ENCODE measurements at regions not wholly inside any gene's neighbourhood (a gene's known extent, or its start where the extent isn't known, plus 50 kb on each side); places are given as distances from the start of the nearest gene placed in this dataset.
A peak's percentile ranks its signal among the peaks of the same experiment; 100 is the strongest.
"Not testable (repeated sequence)": the region's sequence is repeated elsewhere in the genome, so short reads cannot be mapped to it uniquely, and the experiment has no call there.

- Mint-ChIP-seq H3K27me3 (ENCODE audit: low read depth) (no peaks in the 10 kb centered on the region), H3K36me3 (no peaks in the 10 kb centered on the region)
Measured at GRCh38 chr18:65671621-65672415, 79.0 kb upstream of the CDH7 start.

GRCh38 chr18:65670145-65670544 is 80.7 kb upstream of the CDH7 start:
- CTCF ChIA-PET; DNase-seq (ENCODE audit: low spot score); H3K27ac Mint-ChIP-seq; H3K4me1 Mint-ChIP-seq; H3K4me3 Mint-ChIP-seq; POLR2A ChIA-PET; ATAC-seq; H3K9me3 Mint-ChIP-seq; H3K27me3 Mint-ChIP-seq (ENCODE audit: low read depth); H3K36me3 Mint-ChIP-seq: not testable (repeated sequence)
- TF ChIP-seq HMGA2 (CRISPR knock-in tag; IDR thresholded peaks at IDR 0.05): peak; percentile 91

More at GRCh38 chr18:65671621-65672415, 79.0 kb upstream of the CDH7 start:
- no peaks in the 10 kb centered on the region for H3K9me3 Mint-ChIP-seq
- ATAC-seq: no peak
- CTCF ChIA-PET: no interaction called here
- no peaks in the 10 kb centered on the region for H3K4me1 Mint-ChIP-seq
- POLR2A ChIA-PET: no interaction called here
- no peak overlapping the region for H3K27ac Mint-ChIP-seq
- DNase-seq (ENCODE audit: low spot score): no peak
- TF ChIP-seq FOXP1 (CRISPR knock-in tag; IDR thresholded peaks at IDR 0.05; ENCODE audit: borderline replicate concordance): no peak
- H3K4me3 Mint-ChIP-seq: no peak overlapping the region

GRCh38 chr18:65661391-65661790 is 89.4 kb upstream of the CDH7 start:
- 0 out of 2 replicates have a peak, but pooled peaks cover 5% of the 10 kb centered on the region for H3K9me3 Mint-ChIP-seq
- TF ChIP-seq ATF1 (CRISPR knock-in tag; IDR thresholded peaks at IDR 0.05) (no peak), ZMAT4 (CRISPR knock-in tag; IDR thresholded peaks at IDR 0.05) (no peak), ZNF317 (CRISPR knock-in tag; IDR thresholded peaks at IDR 0.05; ENCODE audit: borderline replicate concordance, low read depth) (no peak), ZNF263 (CRISPR knock-in tag; IDR thresholded peaks at IDR 0.05; ENCODE audit: low read depth) (no peak)
- H3K27ac Mint-ChIP-seq: no peak overlapping the region
- H3K4me3 Mint-ChIP-seq: no peak overlapping the region
- no peaks in the 10 kb centered on the region; the same call in 1 of the 2 replicates for H3K27me3 Mint-ChIP-seq (ENCODE audit: low read depth)
- peaks cover 14% of the 10 kb centered on the region for H3K4me1 Mint-ChIP-seq
- no peak for DNase-seq (ENCODE audit: low spot score)
- no peaks in the 10 kb centered on the region for H3K36me3 Mint-ChIP-seq
- no peak for ATAC-seq
- CTCF ChIA-PET: no interaction called here
- POLR2A ChIA-PET: no interaction called here

GRCh38 chr18:65659912-65660311 is 90.9 kb upstream of the CDH7 start:
- no peak overlapping the region for H3K27ac Mint-ChIP-seq

DNA sequence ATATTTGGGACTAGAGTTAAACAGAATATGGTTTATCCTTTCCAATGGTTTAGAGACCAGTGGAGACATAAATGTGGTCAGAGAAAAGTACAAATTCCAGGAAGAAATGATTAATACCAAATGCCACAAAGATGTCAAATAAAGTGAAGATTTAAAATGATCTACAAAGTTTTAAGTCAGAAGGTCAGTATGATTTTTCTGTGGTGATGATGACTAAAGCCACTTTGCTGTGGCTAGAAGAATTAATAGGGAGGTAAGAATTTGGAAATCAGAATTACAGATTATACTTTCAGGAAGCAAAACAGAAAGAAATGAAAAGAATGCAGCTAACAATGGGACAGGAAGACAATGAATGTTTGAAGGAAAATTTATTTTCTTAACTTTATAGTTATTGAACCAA is 91.5 kb upstream of the CDH7 start:
- ChIA-PET CTCF (interaction anchor here (1.4 kb wide), 1 partner anchor 7 kb away, joined by 3 read pairs; no protein-coding TSS in a partner anchor), POLR2A (no interaction called here)
- H3K4me1 Mint-ChIP-seq: peaks cover 17% of the 10 kb centered on the region
- DNase-seq (ENCODE audit: low spot score): no peak
- H3K4me3 Mint-ChIP-seq: no peak overlapping the region
- H3K27ac Mint-ChIP-seq: no peak overlapping the region
- H3K27me3 Mint-ChIP-seq (ENCODE audit: low read depth): no peaks in the 10 kb centered on the region; the same call in 1 of the 2 replicates
- H3K9me3 Mint-ChIP-seq: 0 out of 2 replicates have a peak, but pooled peaks cover 5% of the 10 kb centered on the region
- H3K36me3 Mint-ChIP-seq: no peaks in the 10 kb centered on the region
- ATAC-seq: no peak
- TF ChIP-seq GABPB1 (CRISPR knock-in tag; IDR thresholded peaks at IDR 0.05) (no peak), ZNF416 (CRISPR knock-in tag; IDR thresholded peaks at IDR 0.05) (no peak), OVOL2 (CRISPR knock-in tag; IDR thresholded peaks at IDR 0.05; ENCODE audit: borderline replicate concordance) (no peak), ZNF138 (CRISPR knock-in tag; conservative IDR thresholded peaks at IDR 0.05) (no peak), ZNF396 (CRISPR knock-in tag; IDR thresholded peaks at IDR 0.05; ENCODE audit: borderline replicate concordance) (no peak), NR1H2 (CRISPR knock-in tag; IDR thresholded peaks at IDR 0.05) (no peak), JAZF1 (CRISPR knock-in tag; IDR thresholded peaks at IDR 0.05) (no peak), PRRX2 (CRISPR knock-in tag; IDR thresholded peaks at IDR 0.05) (no peak), ZNF423 (CRISPR knock-in tag; IDR thresholded peaks at IDR 0.05) (no peak)
- TF ChIP-seq, protein P1, sequence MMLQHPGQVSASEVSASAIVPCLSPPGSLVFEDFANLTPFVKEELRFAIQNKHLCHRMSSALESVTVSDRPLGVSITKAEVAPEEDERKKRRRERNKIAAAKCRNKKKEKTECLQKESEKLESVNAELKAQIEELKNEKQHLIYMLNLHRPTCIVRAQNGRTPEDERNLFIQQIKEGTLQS (CRISPR knock-in tag; conservative IDR thresholded peaks at IDR 0.05): no peak
- TF ChIP-seq, protein P2, sequence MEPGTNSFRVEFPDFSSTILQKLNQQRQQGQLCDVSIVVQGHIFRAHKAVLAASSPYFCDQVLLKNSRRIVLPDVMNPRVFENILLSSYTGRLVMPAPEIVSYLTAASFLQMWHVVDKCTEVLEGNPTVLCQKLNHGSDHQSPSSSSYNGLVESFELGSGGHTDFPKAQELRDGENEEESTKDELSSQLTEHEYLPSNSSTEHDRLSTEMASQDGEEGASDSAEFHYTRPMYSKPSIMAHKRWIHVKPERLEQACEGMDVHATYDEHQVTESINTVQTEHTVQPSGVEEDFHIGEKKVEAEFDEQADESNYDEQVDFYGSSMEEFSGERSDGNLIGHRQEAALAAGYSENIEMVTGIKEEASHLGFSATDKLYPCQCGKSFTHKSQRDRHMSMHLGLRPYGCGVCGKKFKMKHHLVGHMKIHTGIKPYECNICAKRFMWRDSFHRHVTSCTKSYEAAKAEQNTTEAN (CRISPR knock-in tag; IDR thresholded peaks at IDR 0.05): no peak

More at GRCh38 chr18:65659912-65660311, 90.9 kb upstream of the CDH7 start:
- Mint-ChIP-seq H3K36me3 (no peaks in the 10 kb centered on the region), H3K9me3 (0 out of 2 replicates have a peak, but pooled peaks cover 5% of the 10 kb centered on the region), H3K4me1 (peaks cover 17% of the 10 kb centered on the region), H3K27me3 (ENCODE audit: low read depth) (no peaks in the 10 kb centered on the region; the same call in 1 of the 2 replicates), H3K4me3 (no peak overlapping the region)
- DNase-seq (ENCODE audit: low spot score) (no peak), ATAC-seq (no peak)
- TF ChIP-seq CDX4 (CRISPR knock-in tag; IDR thresholded peaks at IDR 0.05; ENCODE audit: borderline replicate concordance) (no peak), ZNF121 (CRISPR knock-in tag; IDR thresholded peaks at IDR 0.05) (no peak), ESRRA (CRISPR knock-in tag; IDR thresholded peaks at IDR 0.05; ENCODE audit: borderline replicate concordance) (no peak)
- TF ChIP-seq, protein P3, sequence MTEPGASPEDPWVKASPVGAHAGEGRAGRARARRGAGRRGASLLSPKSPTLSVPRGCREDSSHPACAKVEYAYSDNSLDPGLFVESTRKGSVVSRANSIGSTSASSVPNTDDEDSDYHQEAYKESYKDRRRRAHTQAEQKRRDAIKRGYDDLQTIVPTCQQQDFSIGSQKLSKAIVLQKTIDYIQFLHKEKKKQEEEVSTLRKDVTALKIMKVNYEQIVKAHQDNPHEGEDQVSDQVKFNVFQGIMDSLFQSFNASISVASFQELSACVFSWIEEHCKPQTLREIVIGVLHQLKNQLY (CRISPR knock-in tag; IDR thresholded peaks at IDR 0.05): no peak
- CTCF ChIA-PET: no interaction called here
- POLR2A ChIA-PET: no interaction called here
